ENCODE measurements at regions not wholly inside any gene's neighbourhood (a gene's known extent, or its start where the extent isn't known, plus 50 kb on each side); places are given as distances from the start of the nearest gene placed in this dataset.

GRCh38 chr5:17037751-17038150 lies 101.7 kb upstream of the MYO10 start:
- Histone ChIP-seq H3K9me2 (ENCODE audit: low read depth, low read length) (no peaks in the 10 kb centered on the region), H3K4me1 (ENCODE audit: insufficient read depth, low read length, severe bottlenecking) (no peaks in the 10 kb centered on the region), H3F3A (ENCODE audit: insufficient read depth, low read length) (no peaks in the 10 kb centered on the region), H3K79me2 (ENCODE audit: insufficient read depth, low read length) (no peaks in the 10 kb centered on the region), H3K27ac (ENCODE audit: low read depth, low read length, poor library complexity, severe bottlenecking) (no peak overlapping the region), H3K27me3 (ENCODE audit: insufficient read depth, low read length) (no peaks in the 10 kb centered on the region), H2AFZ (ENCODE audit: low read length) (no peak overlapping the region), H4K20me1 (ENCODE audit: insufficient read depth, low read length) (no peaks in the 10 kb centered on the region), H3K36me3 (ENCODE audit: insufficient read depth, low read length) (no peaks in the 10 kb centered on the region), H3K9ac (ENCODE audit: low read length) (no peak overlapping the region), H3K4me3 (ENCODE audit: low read depth, low read length, poor library complexity, severe bottlenecking) (no peak overlapping the region), H3K4me2 (ENCODE audit: low read length) (no peak overlapping the region), H3K9me3 (ENCODE audit: low read length) (no peaks in the 10 kb centered on the region)
- TF ChIP-seq EZH2 (IDR thresholded peaks at IDR 0.05; ENCODE audit: borderline replicate concordance, low read length): no peak
- TF ChIP-seq CTCF (IDR thresholded peaks at IDR 0.05; ENCODE audit: low read length): no peak

GRCh38 chr5:17039170-17039569 lies 103.1 kb upstream of the MYO10 start:
- no peak overlapping the region for H3K27ac ChIP-seq (ENCODE audit: low read depth, low read length, poor library complexity, severe bottlenecking)
- H4K20me1 ChIP-seq (ENCODE audit: insufficient read depth, low read length): no peaks in the 10 kb centered on the region
- H3K79me2 ChIP-seq (ENCODE audit: insufficient read depth, low read length): no peaks in the 10 kb centered on the region
- no peaks in the 10 kb centered on the region for H3F3A ChIP-seq (ENCODE audit: insufficient read depth, low read length)
- no peaks in the 10 kb centered on the region for H3K9me2 ChIP-seq (ENCODE audit: low read depth, low read length)
- no peak overlapping the region for H2AFZ ChIP-seq (ENCODE audit: low read length)
- H3K9me3 ChIP-seq (ENCODE audit: low read length): no peaks in the 10 kb centered on the region
- H3K27me3 ChIP-seq (ENCODE audit: insufficient read depth, low read length): no peaks in the 10 kb centered on the region
- TF ChIP-seq CTCF (IDR thresholded peaks at IDR 0.05; ENCODE audit: low read length) (no peak), EZH2 (IDR thresholded peaks at IDR 0.05; ENCODE audit: borderline replicate concordance, low read length) (no peak)
- H3K4me2 ChIP-seq (ENCODE audit: low read length): no peak overlapping the region
- no peak overlapping the region for H3K4me3 ChIP-seq (ENCODE audit: low read depth, low read length, poor library complexity, severe bottlenecking)
- no peaks in the 10 kb centered on the region for H3K4me1 ChIP-seq (ENCODE audit: insufficient read depth, low read length, severe bottlenecking)
- no peak overlapping the region for H3K9ac ChIP-seq (ENCODE audit: low read length)
- no peaks in the 10 kb centered on the region for H3K36me3 ChIP-seq (ENCODE audit: insufficient read depth, low read length)

GRCh38 chr5:17042041-17042440 lies 106.0 kb upstream of the MYO10 start:
- H3K79me2 ChIP-seq (ENCODE audit: insufficient read depth, low read length): no peaks in the 10 kb centered on the region
- no peaks in the 10 kb centered on the region for H3K4me1 ChIP-seq (ENCODE audit: insufficient read depth, low read length, severe bottlenecking)
- no peaks in the 10 kb centered on the region for H3K36me3 ChIP-seq (ENCODE audit: insufficient read depth, low read length)
- H3K9ac ChIP-seq (ENCODE audit: low read length): no peak overlapping the region
- no peaks in the 10 kb centered on the region for H3K9me3 ChIP-seq (ENCODE audit: low read length)
- H3K27ac ChIP-seq (ENCODE audit: low read depth, low read length, poor library complexity, severe bottlenecking): no peak overlapping the region
- no peak overlapping the region for H3K4me2 ChIP-seq (ENCODE audit: low read length)
- no peak overlapping the region for H3K4me3 ChIP-seq (ENCODE audit: low read depth, low read length, poor library complexity, severe bottlenecking)
- H3K27me3 ChIP-seq (ENCODE audit: insufficient read depth, low read length): no peaks in the 10 kb centered on the region
- no peak for TF ChIP-seq CTCF (IDR thresholded peaks at IDR 0.05; ENCODE audit: low read length)
- TF ChIP-seq EZH2 (IDR thresholded peaks at IDR 0.05; ENCODE audit: borderline replicate concordance, low read length): no peak
- H2AFZ ChIP-seq (ENCODE audit: low read length): no peak overlapping the region
- no peaks in the 10 kb centered on the region for H3K9me2 ChIP-seq (ENCODE audit: low read depth, low read length)
- H3F3A ChIP-seq (ENCODE audit: insufficient read depth, low read length): no peaks in the 10 kb centered on the region
- no peaks in the 10 kb centered on the region for H4K20me1 ChIP-seq (ENCODE audit: insufficient read depth, low read length)
